ENCODE measurements at regions not wholly inside any gene's neighbourhood (a gene's known extent, or its start where the extent isn't known, plus 50 kb on each side); places are given as distances from the start of the nearest gene placed in this dataset.
"Not testable (repeated sequence)": the region's sequence is repeated elsewhere in the genome, so short reads cannot be mapped to it uniquely, and the experiment has no call there.

DNA sequence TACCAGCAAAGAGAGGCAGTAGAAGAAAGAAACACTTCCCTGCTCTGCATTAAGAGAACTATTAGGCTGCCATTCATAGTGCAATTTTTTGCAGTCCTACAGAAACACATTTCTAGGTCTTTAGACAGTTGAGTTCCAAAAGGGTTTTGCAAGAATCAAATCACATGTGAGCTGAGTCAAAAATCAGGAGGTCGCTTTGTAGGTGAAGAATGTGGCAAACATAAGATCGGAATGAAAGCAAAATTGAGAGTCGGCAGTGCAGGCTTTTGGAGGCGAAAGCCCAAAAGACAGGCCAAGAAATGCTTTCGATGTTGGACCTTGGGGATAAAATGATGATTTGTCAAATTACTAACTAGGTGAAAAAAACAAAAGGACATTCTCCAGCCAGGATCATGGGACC is 213.5 kb upstream of the NRIP1 start:
- no peak for DNase-seq (ENCODE audit: low spot score)

DNA sequence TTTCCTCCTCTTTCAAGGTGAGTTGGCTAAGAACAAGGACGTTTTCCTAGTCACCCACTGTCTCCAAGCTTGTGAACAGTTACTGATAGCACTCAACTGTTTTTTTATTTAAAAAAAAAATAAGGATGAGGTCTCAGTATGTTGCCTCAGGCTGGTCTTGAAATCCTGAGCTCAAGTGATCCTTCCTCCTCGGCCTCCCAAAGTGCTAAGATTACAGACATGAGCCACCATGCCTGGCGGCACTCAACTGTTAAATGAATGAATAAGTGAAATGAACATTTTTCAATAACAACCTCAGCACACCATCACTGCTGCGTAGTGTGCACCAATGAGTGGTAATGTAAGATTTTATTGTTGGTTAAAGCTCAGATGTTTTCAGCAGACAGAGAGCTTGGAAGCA is 214.1 kb upstream of the NRIP1 start:
- DNase-seq (ENCODE audit: low spot score), result no peak

DNA sequence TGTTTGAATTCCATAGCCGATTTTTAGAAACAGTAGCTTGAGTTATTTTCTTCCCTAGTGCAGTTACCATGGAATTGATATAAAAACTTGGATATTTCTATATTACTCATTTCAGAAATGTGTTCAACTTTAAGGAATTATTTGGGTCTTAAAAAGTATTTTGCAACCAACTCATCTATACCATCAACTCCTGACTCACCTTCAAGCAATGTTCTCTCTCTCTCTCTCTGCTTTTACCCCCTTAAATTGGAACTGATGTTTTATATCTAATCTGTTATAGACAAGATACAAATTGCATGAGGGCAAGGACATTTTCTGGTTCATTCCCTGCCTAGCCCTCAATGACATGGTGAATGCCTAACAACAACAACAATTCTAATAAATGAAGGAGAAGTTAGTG is 214.7 kb upstream of the NRIP1 start:
- no peak for DNase-seq (ENCODE audit: low spot score)

DNA sequence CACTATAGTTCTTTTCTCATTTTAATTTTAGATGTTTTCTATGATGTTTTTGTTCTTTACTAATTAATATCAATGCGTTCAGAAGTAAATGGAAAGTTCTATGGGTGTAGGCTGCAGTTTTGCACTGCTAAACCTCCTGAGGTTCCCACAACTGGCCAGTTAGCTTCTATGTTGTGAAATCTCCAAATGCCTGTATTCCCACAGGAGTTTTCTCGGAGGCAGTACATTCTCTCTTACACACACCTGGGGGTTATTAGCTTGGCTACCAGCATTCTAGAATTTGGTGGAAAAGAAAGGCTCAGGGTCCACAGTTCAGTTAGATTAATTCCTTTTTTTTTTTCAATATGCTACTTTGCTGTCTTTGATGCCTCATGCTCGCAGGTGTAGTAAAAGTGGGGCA is 216.9 kb upstream of the NRIP1 start:
- DNase-seq (ENCODE audit: low spot score), result no peak

DNA sequence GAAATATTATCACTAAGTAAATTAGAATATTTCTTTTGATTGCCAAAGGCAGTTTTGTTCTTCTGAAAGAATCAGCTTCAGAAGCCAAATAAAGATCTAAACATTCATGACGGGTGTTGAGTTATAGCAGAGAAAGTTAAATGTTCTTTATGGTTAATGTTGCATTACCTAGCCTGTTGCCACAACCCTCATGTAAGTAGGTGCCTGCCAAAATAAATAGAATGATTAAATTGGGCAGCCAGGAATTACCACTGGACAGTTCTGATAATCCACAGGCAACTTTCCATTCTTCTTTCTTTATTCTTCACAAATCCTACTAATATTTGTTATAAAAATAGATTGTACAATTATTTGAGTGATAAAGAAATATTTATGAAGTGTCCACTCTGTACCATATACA is 217.9 kb upstream of the NRIP1 start:
- DNase-seq (ENCODE audit: low spot score), result no peak

DNA sequence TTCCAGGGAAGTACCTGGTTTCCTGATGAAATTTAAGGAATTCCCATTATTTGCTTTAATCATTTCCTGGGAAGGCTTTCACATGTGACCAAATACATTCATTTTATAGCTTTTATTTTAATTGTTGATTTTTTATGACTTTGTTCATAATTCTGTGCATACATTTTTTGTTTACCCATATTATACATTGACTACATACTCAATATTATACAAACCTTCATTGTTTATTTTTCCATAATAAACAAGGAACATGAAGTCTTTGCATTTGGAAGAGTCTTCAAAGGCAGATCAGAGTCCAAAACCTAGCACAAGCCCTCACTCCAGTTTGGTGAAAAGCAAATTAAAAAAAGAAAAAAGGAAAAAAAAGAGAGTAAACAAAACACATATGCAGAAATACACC is 218.3 kb upstream of the NRIP1 start:
- no peak for DNase-seq (ENCODE audit: low spot score)

DNA sequence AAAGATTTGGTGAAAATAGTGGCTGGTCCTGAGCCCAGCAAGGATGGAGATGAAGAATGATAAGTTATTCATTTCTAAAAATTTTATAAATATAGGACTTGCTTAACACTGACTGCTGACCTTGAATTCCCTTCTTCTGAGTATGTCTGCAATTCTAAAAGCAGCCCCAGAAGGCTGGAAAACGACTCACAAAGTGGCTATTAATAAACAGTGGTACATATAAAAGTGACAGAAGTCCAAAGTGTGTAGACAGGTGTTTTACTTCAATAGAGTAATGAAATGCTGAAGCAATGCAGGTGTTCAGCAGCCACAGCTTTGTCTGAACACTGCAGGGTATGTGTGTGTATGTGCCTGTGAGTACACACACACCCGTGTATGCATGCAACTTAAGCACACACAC is 219.0 kb upstream of the NRIP1 start:
- no peak for DNase-seq (ENCODE audit: low spot score)

DNA sequence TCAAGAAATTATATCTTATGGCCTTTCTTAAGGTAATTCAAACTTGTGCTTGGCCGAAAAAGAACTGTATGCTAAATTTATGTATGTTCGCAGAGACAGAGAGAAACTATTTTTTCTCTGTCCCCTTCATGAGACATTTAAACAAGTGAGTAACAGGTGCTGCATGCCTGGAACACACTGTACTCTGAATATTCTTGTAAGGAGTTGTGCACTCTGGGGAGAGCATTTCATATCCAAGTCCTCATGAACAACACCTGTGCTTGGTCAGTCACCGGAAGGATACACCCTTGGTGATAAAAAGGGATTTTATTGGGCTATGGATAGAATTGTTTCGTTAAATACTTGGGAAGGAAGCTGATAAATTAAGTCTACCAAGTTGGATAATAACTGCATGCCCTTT is 220.8 kb upstream of the NRIP1 start:
- no peak for DNase-seq (ENCODE audit: low spot score)

DNA sequence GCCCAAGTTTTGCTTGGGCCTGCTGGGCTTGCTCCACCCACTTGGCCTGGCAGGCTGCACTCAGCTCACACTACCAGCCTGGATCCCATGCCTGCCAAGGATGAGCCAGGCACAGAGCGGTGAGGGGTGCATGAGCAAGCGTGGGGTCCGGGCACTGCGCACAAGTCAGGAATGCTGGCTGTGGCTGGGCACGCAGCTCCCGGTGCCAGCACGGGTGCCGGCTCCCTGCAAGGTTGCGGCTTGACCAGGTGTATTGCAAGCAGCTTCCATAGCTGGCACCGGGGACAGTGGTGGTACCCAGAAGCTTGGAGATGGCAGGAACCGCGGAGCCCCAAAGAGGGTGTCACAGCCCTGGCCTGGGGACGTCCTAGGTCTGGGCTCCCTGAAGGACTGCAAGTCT is 224.4 kb upstream of the NRIP1 start:
- DNase-seq (ENCODE audit: low spot score), result no peak

DNA sequence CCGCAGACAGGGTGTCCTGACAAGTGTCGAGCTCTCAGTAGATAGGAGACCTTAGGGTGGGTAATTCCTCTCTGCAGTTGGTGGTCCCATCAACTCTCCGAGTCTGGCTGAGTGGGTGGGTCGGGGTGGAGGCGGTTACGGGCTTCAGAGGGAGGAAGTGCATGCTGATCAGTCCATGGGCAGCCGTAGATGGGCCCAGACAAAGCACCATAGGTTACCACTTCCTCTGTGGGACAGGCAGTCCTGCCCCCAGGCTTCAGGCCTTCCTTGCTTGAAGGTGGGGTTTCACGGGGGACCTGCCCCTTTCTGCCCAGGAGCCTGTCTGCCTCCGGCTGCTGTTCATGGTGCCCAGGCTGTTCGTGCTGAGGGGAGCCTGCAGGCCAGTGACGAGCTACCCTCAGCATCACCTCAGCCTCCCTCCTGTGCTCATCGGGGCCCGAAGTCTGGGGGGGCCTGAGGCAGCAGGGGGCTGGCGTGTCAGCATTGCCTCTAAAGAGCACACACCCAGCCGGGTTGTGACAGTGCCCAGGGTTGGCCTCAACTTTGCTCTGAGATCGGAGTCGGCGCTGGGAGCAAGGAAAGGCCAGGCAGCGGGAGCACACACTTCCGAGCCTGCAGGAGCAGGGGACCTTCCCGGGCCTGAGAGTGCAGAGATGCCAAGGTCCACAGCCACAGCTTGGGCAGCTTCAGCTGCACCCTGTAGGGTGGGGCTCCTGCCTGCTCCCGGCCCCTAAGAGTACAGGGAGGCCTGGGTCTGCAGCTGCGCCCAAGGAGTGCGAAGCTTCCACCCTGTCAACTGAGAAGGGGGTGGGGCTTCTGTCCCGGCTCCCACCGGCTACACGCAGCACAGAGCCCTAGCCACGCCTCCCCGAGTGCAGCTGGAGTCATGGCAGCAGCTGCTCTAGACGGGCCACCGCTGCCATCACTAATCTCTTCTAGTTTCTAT is 225.4 kb upstream of the NRIP1 start:
- DNase-seq (ENCODE audit: low spot score), result no peak

DNA sequence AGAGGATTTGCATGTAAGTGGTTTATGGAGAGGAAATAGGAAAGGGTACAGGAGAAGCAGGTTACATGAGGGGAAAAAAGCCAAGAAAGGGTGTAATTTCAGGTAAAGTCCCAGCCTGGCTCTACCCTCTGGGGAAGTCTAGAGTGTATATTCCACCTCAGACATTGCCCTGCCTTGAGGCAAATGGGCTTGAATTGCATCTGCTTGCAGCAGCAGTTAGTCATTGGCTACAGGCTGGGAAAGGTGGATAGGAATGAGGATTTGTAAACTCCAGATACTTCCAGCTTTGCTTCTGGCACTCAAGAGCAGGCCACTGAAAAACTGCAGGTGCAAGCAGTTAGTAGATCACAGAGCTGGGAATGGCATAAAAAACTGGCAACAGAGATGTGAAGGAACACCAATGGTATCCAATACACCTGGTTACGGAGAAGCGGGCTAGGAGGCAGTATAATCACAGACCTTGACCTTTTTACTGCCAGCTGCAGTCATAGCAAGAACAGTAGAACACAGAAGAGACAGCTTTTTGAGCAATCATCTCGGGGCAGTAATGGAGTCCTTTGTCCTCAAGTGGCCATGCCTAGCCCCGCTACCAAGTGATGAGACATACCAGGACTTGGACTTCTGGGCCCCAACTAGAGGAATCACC is 226.9 kb upstream of the NRIP1 start:
- no peak for DNase-seq (ENCODE audit: low spot score)

DNA sequence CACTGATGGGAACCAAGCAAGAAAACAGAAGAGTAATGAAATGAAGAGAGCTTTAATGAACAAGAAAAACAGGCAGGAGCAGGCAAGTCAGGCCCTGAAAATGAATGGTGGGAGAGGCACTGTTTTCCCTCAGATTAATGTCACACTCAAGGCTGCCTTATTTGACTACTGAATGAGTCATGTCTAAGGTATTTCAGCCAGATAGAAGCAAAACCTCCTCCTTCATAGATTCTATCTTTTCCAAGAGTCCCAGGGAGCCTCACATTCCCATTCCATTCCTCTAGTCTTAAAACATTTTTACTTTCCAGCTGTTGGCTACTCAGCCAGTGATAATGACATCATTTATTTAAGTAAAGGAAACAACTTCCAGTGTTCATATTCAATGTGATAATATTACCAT is 228.4 kb upstream of the NRIP1 start:
- DNase-seq (ENCODE audit: low spot score), result peak; percentile 34

DNA sequence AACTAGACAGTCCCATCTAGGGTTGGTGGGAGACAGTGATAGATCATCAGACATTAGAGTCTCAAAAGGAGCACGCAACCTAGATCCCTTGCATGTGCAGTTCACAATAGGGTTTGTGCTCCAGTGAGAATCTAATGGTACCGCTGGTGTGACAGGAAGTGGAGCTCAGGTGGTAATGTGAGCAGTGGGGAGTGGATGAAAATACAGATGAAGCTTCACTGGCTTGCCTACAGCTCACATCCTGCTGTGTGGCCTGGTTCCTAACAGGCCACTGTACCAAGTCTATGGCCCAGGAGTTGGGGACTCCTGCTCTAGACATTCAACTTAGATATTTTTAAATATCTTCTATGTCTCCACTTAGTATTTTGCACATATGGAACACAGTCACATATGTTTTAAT is 231.1 kb upstream of the NRIP1 start:
- no peak for DNase-seq (ENCODE audit: low spot score)

DNA sequence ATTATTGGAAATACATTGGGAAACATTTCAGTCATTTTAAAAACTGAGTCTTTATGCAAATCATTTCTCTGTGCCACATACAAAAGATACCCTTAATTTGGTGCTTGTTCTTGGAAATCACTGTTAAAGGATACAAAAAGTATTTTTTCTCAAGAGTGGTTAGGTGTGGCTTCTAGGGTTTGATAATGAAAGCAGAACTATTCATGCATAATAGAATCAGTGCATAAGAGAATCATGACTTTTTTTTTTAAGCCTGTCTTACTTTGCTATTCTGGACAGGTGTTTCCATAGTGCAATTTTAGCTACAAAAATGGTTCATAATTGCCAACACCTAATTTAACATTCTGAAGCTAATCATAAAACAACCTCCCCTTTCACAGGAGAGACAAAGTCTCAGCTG is 233.0 kb upstream of the NRIP1 start:
- DNase-seq (ENCODE audit: low spot score), result no peak

DNA sequence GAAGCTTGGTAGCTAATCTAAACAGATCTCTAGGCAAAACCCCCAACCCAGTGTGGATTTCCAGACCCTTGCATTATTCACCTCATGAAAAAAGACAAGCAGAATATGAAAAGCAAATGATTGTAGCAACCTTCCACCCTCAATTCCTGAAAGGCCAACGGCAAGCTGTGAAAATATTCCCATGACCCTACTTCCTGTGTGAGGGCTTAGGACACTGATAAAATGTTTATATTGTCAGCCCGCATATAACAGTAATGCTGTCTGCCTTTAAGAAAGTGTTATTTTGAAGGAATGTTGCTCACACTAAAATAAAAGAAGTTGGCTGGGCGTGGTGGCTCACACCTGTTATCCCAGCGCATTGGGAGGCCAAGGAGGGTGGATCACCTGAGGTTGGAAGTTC is 233.5 kb upstream of the NRIP1 start:
- DNase-seq (ENCODE audit: low spot score), result no peak

DNA sequence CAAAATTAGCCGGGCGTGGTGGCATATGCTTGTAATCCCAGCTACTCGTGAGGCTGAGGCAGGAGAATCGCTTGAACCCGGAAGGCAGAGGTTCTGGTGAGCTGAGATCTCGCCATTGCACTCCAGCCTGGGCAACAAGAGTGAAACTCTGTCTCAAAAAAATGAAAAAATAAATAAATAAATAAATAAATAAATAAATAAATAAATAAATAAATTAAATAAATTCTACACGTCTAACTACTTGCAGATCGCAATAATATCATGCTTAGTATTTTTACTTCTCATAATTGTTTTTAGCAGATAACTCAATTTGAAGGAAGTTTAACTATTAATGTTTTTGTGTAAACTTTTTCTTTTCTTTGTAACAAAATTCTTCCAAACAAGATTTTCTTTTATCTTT is 234.0 kb upstream of the NRIP1 start:
- DNase-seq (ENCODE audit: low spot score), result not testable (repeated sequence)

DNA sequence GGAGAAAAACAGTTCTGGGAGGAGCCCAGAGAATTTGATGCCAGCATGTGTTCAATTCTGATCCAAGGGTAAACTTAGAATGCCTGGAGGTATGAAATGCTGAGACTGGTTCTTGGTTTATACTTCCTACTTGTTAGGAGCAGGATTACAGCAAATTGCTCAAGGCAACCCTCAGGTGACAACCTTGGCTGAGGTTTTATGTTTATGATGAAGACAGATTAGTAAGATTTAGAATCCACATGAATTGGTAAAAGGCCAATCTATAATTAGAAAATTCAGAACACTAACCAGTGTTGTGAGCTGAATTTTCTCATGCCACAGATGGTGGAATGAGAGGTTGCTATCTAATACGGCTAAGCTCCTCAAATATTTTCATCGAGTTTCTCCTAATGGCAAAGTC is 235.3 kb upstream of the NRIP1 start:
- no peak for DNase-seq (ENCODE audit: low spot score)

DNA sequence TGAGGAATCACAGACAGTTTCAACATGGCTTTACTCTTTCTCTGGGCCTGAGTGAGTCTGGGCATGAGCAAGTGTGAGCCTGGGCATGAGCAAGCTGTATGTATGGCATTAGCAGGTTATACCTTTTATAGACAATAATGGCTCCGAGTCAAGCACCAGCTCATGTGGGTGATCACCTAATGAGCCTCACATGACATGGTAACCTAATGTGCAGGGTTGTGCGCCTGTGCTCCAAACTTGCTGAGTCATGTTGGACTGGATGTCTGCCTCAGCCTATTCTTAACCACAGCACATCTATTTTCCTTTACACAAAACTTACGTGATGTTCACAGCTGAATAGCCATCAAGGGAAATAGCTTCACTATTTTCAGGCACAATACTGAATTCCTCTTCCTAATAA is 236.2 kb upstream of the NRIP1 start:
- DNase-seq (ENCODE audit: low spot score), result no peak

DNA sequence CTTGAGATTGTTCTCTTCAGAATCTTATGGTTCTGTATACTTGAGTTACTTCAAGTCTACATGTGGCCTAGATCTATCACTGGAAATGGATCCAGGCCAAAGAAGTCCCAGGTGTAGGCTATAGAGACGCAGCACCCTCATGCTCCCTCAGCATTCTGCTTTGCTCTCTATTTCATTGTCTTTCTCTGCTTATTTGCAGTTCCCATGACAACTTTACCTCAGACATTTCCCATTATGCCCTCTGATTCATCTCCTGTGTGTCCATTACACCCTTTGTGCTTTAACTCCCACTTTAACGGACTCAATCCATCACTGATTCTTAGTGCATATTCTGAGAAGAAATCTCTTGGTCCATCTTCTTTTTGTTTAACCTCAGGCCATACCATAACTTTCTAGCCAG is 236.9 kb upstream of the NRIP1 start:
- no peak for DNase-seq (ENCODE audit: low spot score)

DNA sequence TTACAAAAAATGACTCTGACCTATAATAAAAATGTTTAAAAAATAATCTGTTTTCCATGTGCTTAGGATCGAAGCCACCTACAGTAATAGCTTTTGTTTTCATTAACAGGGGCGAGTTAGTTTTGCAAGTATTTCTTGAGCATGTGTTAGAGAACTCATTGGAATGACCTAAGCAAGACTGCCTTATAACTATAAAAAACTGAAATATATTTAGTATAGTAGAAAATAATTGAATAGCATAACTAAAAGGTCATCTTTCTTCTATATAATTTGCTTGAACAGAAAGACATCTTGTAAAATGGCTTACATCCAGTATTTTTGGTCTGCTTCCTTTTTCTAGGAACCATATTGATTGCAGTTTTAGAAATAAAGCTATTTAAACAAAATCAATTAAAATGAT is 241.5 kb upstream of the NRIP1 start:
- DNase-seq (ENCODE audit: low spot score), result no peak

DNA sequence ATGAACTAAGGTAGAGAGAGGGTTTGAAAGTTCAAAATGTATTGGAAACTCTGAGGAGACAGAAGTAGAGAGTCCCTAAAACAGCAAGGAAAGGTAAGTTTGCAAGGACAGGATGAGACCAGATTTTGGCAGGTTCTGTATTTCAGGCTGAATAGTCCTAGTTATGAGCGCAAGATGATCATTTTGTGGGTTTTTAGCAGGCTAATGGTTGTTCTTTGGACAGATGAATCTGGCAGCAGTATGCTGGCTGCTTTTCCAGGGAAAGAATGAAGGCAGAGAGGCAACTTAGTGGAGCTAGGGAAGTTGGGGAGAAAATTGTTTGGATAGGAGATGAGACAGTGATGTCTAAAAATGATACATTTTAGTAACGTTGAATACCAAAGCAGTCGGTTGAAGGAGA is 243.5 kb upstream of the NRIP1 start:
- no peak for DNase-seq (ENCODE audit: low spot score)

DNA sequence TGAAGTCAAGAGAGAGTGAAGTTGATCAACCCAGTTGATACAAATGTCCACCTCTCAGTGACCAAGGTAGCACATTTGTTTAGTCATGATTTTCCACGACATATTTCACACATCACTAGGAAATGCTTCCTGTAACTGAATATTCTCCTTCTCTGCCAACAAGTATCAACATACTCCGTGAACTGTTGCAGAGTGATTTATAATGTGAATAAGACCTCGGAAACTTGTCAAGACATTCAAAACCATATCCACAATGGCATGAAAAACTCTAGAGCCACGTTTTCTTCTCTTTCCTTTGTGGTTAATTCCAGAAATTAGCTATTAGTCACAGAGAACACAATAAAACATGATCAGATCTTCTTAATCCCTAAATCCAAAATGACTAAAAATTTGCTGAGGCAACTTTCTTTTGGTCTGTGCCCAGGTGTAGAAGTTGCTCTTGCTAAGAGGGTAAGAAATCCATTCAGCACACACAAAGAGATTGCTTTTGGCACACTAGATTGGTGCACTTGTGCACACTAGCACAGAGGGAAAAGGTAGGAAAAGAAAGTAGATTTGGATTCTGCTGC is 244.3 kb upstream of the NRIP1 start:
- no peak for DNase-seq (ENCODE audit: low spot score)

DNA sequence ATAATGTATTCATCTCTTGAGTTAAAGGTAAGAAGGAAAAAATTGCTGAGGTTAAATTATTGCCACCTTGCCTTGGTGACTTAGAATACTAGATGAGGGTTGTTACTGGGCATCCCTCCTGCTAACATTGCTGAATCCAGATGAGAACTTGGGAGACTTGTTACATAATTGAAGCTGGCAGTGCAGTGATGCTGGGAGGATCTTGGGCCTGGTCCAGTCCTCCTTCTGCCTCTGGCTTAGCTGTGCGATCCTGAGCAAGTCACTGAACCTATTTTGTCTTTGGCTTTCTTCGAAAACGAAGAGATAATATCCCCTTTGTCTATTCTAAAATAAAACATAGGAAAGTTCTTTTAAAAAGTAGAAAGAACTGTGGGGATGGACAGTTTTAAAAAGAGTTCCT is 244.9 kb upstream of the NRIP1 start:
- no peak for DNase-seq (ENCODE audit: low spot score)
